Epithelial cell of proximal tubule (primary cell): ENCODE measurements at regions not wholly inside any gene's neighbourhood (a gene's known extent, or its start where the extent isn't known, plus 50 kb on each side); places are given as distances from the start of the nearest gene placed in this dataset.

ENCODE experiments used
- DNase-seq: peaks from one replicate; pipeline ENCODE4 v3.0.0-alpha.2; 2011; ENCODE audit warnings: low read depth
- H3K4me3 ChIP-seq: 2 replicates; pipeline ENCODE4 v1.5.1; 2011; ENCODE audit warnings: low read depth, mild to moderate bottlenecking, low read length
- CTCF ChIP-seq: conservative IDR thresholded peaks from 2 replicates; pipeline ENCODE4 v1.5.1; 2012; ENCODE audit warnings: low read depth, mild to moderate bottlenecking, low read length

GRCh38 chr12:76249501-76249900, 98.7 kb downstream of the BBS10 start:
- no peak for DNase-seq
- no peak for TF ChIP-seq CTCF
- H3K4me3 ChIP-seq = no peak overlapping the region

DNA sequence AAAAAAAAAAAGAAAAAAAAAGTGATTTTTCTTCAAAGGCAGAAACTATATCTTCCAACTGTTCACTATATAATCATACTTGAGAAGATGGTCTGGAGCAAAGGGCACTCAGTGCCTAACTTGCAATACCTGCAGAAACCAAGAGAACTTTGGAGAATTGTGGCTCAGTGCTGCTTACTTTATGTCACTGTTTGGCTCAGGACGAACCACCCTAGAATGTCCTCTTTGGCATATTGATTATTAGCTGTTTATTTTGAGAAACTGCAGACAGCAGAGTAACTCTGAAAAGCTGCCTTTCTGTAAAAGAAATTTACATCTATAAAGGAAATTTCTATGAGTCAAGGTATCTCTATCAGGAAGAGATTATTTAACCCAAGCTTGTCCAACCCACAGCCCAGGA, 100.2 kb downstream of the BBS10 start:
- no peak overlapping the region for H3K4me3 ChIP-seq
- no peak for DNase-seq
- TF ChIP-seq CTCF = no peak

- TF ChIP-seq CTCF = no peak
- H3K4me3 ChIP-seq = no peak overlapping the region
- DNase-seq = no peak
Observed at GRCh38 chr12:76247026-76247646, 101.1 kb downstream of the BBS10 start.

DNA sequence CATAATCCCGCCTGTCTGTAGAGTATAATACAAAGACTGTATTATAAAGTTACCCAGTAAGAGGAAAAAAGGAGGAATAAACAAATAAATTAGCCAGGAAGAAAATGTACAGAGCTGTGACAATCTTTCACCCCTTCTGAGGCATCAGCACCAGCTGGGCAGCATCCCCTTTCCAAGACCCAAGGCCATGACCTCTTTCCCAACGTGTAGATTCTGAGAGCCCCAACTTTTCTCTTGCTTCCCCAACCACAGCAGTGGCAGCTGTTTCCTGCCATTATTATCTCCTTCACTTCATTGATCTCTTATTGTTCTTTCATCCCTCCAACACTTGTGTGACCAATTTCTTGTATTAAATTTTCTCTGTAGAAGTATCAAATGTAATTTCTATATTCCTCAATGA, 101.6 kb downstream of the BBS10 start:
- H3K4me3 ChIP-seq = no peak overlapping the region
- no peak for TF ChIP-seq CTCF
- DNase-seq = no peak

DNA sequence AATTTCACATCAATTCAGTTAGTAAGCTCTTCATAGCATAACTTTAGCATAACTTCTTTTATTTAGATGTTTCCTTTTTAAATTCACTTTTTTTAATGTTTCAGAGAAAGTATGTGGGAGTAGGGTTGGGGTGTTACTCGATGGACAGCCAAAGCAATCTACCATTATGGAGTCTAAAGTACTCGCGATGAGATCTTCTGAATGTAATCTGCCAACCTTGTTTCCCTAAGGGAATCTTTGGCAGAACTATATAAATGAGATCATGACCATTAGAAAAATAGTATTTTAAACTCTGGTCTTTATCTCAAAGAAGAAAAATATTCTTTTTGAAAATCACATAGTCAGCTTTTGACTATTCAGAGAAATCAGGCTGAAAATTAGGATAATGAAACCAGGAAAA, 103.9 kb downstream of the BBS10 start:
- no peak overlapping the region for H3K4me3 ChIP-seq
- no peak for TF ChIP-seq CTCF
- no peak for DNase-seq

GRCh38 chr12:76242813-76243550, 105.2 kb downstream of the BBS10 start:
- TF ChIP-seq CTCF = no peak
- no peak for DNase-seq

GRCh38 chr12:76241371-76241770, 106.8 kb downstream of the BBS10 start:
- H3K4me3 ChIP-seq = no peak overlapping the region
- DNase-seq = no peak
- no peak for TF ChIP-seq CTCF

More at GRCh38 chr12:76242813-76243550, 105.2 kb downstream of the BBS10 start:
- H3K4me3 ChIP-seq = no peak overlapping the region
